HCT116 (cell line): ENCODE measurements at regions not wholly inside any gene's neighbourhood (a gene's known extent, or its start where the extent isn't known, plus 50 kb on each side); places are given as distances from the start of the nearest gene placed in this dataset.

Source experiments
- JUND ChIP-seq: IDR thresholded peaks from 2 replicates; pipeline ENCODE4 v1.6.1; 2012
- POLR2AphosphoS5 ChIP-seq: IDR thresholded peaks from 2 replicates; pipeline ENCODE4 v1.6.1; 2011; ENCODE audit warnings: mild to moderate bottlenecking, low read depth, low read length, moderate library complexity
- TF ChIP-seq, protein P1 (sequence below), 3 experiments: fragments of 200-600 bp in 1 of 3; sonication (generic) in 1 of 3; IDR thresholded peaks in 2 of 3; conservative IDR thresholded peaks in 1 of 3; 2 replicates each; pipeline ENCODE4 v1.5.1; 2012 to 2017; ENCODE audit warnings: low read depth in 2 of 3, low read length in 2 of 3, antibody characterized with exemption in 1 of 3, borderline replicate concordance in 1 of 3, control low read depth in 1 of 3, mild to moderate bottlenecking in 1 of 3, mixed read lengths in 1 of 3, mixed run types in 1 of 3, moderate library complexity in 1 of 3; ENCODE audit not compliant: insufficient read depth in 1 of 3

DNA sequence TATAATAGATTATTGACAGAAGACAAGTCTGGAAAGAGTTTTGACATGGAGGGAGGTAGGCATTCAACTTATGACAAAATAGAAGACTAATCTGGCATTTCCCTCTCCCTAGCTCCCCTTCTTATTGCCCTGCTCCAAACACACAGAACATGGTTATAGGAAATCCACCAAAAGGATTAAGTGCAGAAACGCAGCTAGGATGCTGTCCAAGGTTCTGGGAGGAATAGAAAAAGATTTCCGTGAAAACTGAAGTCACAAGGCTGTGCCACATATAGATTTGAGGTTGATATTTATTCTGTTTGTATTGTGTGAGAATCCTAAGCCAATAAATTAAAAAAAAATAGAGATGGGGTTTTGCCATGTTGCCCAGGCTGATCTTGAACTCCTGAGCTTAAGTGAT is 107.9 kb upstream of the MAP3K7 start:
- no peak for TF ChIP-seq POLR2AphosphoS5
- no peak for TF ChIP-seq JUND
- TF ChIP-seq, protein P1, sequence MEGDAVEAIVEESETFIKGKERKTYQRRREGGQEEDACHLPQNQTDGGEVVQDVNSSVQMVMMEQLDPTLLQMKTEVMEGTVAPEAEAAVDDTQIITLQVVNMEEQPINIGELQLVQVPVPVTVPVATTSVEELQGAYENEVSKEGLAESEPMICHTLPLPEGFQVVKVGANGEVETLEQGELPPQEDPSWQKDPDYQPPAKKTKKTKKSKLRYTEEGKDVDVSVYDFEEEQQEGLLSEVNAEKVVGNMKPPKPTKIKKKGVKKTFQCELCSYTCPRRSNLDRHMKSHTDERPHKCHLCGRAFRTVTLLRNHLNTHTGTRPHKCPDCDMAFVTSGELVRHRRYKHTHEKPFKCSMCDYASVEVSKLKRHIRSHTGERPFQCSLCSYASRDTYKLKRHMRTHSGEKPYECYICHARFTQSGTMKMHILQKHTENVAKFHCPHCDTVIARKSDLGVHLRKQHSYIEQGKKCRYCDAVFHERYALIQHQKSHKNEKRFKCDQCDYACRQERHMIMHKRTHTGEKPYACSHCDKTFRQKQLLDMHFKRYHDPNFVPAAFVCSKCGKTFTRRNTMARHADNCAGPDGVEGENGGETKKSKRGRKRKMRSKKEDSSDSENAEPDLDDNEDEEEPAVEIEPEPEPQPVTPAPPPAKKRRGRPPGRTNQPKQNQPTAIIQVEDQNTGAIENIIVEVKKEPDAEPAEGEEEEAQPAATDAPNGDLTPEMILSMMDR (IDR thresholded peaks at IDR 0.05 in 2 of 3, conservative IDR thresholded peaks at IDR 0.05 in 1 of 3; ENCODE audit: borderline replicate concordance in 1 of 3, insufficient read depth in 1 of 3, low read depth in 2 of 3, low read length in 2 of 3) = no peak
